Parathyroid adenoma (tissue), 2 donors: ENCODE measurements at regions not wholly inside any gene's neighbourhood (a gene's known extent, or its start where the extent isn't known, plus 50 kb on each side); places are given as distances from the start of the nearest gene placed in this dataset.

ENCODE experiments used
- H2AFZ ChIP-seq: fragments of 300-600 bp; sonication (generic); one replicate; pipeline ENCODE4 v1.7.0; 2017; ENCODE audit warnings: antibody characterized with exemption, mild to moderate bottlenecking
- H3K27ac ChIP-seq: fragments of 300-600 bp; sonication (generic); one replicate; pipeline ENCODE4 v1.7.0; 2017
- H3K27me3 ChIP-seq: fragments of 300-600 bp; sonication (generic); one replicate; pipeline ENCODE4 v1.7.0; 2017; ENCODE audit warnings: low read length; ENCODE audit not compliant: control insufficient read depth, insufficient read depth
- H3K36me3 ChIP-seq: fragments of 300-600 bp; sonication (generic); one replicate; pipeline ENCODE4 v1.7.0; 2017; ENCODE audit warnings: low read length; ENCODE audit not compliant: control insufficient read depth, insufficient read depth
- H3K4me1 ChIP-seq: fragments of 300-600 bp; sonication (generic); one replicate; pipeline ENCODE4 v1.7.0; 2017; ENCODE audit warnings: control low read depth
- H3K4me2 ChIP-seq: fragments of 300-600 bp; sonication (generic); one replicate; pipeline ENCODE4 v1.7.0; 2017; ENCODE audit warnings: low read length
- H3K4me3 ChIP-seq: fragments of 300-600 bp; sonication (generic); one replicate; pipeline ENCODE4 v1.7.0; 2017; ENCODE audit warnings: low read depth, low read length
- H3K79me2 ChIP-seq: fragments of 300-600 bp; sonication (generic); one replicate; pipeline ENCODE4 v1.7.0; 2017; ENCODE audit warnings: control low read depth
- H3K9ac ChIP-seq: fragments of 300-600 bp; sonication (generic); one replicate; pipeline ENCODE4 v1.7.0; 2017; ENCODE audit warnings: mild to moderate bottlenecking
- H3K9me3 ChIP-seq: fragments of 300-600 bp; sonication (generic); one replicate; pipeline ENCODE4 v1.7.0; 2017; ENCODE audit warnings: low read length; ENCODE audit not compliant: control insufficient read depth
- TF ChIP-seq, protein P1 (sequence below): fragments of 300-600 bp; sonication (generic); IDR thresholded peaks from one replicate; pipeline ENCODE4 v1.7.0; 2017; ENCODE audit warnings: antibody characterized with exemption, mild to moderate bottlenecking
- donor health status: primary hyperparathyroidism.

GRCh38 chr15:59797756-59798604 is 108.9 kb upstream of the BNIP2 start:
- no peaks in the 10 kb centered on the region for H3K4me1 ChIP-seq
- H3K27me3 ChIP-seq, result no peaks in the 10 kb centered on the region
- no peak overlapping the region for H3K4me2 ChIP-seq
- TF ChIP-seq, protein P1, sequence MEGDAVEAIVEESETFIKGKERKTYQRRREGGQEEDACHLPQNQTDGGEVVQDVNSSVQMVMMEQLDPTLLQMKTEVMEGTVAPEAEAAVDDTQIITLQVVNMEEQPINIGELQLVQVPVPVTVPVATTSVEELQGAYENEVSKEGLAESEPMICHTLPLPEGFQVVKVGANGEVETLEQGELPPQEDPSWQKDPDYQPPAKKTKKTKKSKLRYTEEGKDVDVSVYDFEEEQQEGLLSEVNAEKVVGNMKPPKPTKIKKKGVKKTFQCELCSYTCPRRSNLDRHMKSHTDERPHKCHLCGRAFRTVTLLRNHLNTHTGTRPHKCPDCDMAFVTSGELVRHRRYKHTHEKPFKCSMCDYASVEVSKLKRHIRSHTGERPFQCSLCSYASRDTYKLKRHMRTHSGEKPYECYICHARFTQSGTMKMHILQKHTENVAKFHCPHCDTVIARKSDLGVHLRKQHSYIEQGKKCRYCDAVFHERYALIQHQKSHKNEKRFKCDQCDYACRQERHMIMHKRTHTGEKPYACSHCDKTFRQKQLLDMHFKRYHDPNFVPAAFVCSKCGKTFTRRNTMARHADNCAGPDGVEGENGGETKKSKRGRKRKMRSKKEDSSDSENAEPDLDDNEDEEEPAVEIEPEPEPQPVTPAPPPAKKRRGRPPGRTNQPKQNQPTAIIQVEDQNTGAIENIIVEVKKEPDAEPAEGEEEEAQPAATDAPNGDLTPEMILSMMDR, result no peak
- no peaks in the 10 kb centered on the region for H3K9me3 ChIP-seq
- H2AFZ ChIP-seq, result no peak overlapping the region
- H3K27ac ChIP-seq, result no peak overlapping the region
- no peaks in the 10 kb centered on the region for H3K36me3 ChIP-seq
- no peaks in the 10 kb centered on the region for H3K79me2 ChIP-seq
- H3K9ac ChIP-seq, result no peak overlapping the region
- no peak overlapping the region for H3K4me3 ChIP-seq

DNA sequence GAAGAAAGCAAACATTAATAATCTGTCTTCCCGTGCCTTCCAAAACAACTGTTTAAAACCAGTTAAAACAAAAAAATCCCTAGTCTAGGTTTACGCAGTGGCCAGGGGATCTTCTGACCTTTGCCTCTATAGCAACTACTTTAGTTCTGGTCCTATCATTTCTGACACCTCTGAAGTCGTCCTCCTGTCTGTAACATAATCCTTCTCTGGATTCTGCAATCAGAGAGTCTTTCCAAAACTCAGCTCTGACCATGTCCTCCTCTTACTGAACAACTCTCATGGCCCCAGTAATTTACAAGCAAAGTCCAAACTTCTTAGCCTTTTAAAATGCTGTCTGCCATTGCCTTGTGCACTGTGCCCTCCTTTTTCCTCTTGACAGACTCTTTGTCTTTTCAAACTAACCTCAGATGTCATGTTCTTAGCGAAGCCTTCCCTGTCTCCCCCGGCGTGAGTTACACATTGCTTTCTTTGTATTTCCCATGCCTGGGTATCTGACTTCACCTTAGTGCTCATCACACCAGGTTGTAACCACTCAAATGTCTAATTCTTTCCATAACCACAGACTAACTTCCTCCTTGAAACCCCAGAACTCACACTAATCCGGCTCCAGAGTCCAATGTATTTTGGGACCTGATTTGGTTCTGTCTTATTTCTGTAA is 105.2 kb upstream of the BNIP2 start:
- no peak overlapping the region for H3K9ac ChIP-seq
- no peaks in the 10 kb centered on the region for H3K79me2 ChIP-seq
- no peak overlapping the region for H3K4me3 ChIP-seq
- H3K36me3 ChIP-seq, result no peaks in the 10 kb centered on the region
- no peaks in the 10 kb centered on the region for H3K4me1 ChIP-seq
- no peak overlapping the region for H3K27ac ChIP-seq
- H2AFZ ChIP-seq, result no peak overlapping the region
- H3K27me3 ChIP-seq, result no peaks in the 10 kb centered on the region
- no peaks in the 10 kb centered on the region for H3K9me3 ChIP-seq
- no peak overlapping the region for H3K4me2 ChIP-seq
- TF ChIP-seq, protein P1, result no peak

- no peak overlapping the region for H3K4me3 ChIP-seq
- no peak overlapping the region for H2AFZ ChIP-seq
- H3K4me1 ChIP-seq, result no peaks in the 10 kb centered on the region
- no peak overlapping the region for H3K9ac ChIP-seq
- TF ChIP-seq, protein P1, result no peak
- no peaks in the 10 kb centered on the region for H3K79me2 ChIP-seq
- no peaks in the 10 kb centered on the region for H3K9me3 ChIP-seq
- H3K27me3 ChIP-seq, result no peaks in the 10 kb centered on the region
- H3K4me2 ChIP-seq, result no peak overlapping the region
- no peak overlapping the region for H3K27ac ChIP-seq
- no peaks in the 10 kb centered on the region for H3K36me3 ChIP-seq
These were observed 103.2 kb upstream of the BNIP2 start for GRCh38 chr15:59792359-59792758.

DNA sequence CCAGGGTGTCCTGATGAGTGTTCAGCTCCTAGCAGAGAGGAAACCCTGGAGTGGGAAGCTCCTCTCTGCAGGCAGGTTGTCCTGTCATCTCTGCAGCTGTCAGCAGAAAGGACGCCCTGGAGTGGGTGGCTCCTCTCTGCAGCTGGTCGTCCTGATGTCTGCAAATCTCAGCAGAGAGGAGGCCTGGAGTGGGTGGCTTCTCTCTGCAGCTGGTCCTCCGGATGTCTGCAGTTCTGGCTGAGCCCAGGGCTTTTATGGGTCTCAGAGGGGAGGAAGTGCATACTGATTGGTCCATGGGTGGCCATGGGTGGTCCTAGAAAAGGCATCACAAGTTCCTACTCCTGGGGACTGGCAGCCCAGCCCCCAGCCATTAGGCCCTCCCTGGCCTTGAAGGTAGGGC is 102.6 kb upstream of the BNIP2 start:
- Histone ChIP-seq H3K27me3 (no peaks in the 10 kb centered on the region), H3K9me3 (no peaks in the 10 kb centered on the region), H3K9ac (no peak overlapping the region), H2AFZ (no peak overlapping the region), H3K4me1 (no peaks in the 10 kb centered on the region), H3K79me2 (no peaks in the 10 kb centered on the region), H3K4me2 (no peak overlapping the region), H3K36me3 (no peaks in the 10 kb centered on the region), H3K4me3 (no peak overlapping the region), H3K27ac (no peak overlapping the region)
- TF ChIP-seq, protein P1, result no peak
